Ectodermal cell (in vitro differentiated cells): ENCODE measurements at regions not wholly inside any gene's neighbourhood (a gene's known extent, or its start where the extent isn't known, plus 50 kb on each side); places are given as distances from the start of the nearest gene placed in this dataset.

Experiments
- H3K27ac ChIP-seq: 2 replicates; pipeline ENCODE4 v1.7.0; 2013; ENCODE audit warnings: mild to moderate bottlenecking, low read depth, low read length; ENCODE audit not compliant: insufficient read depth, poor library complexity, severe bottlenecking
- H3K27me3 ChIP-seq: 2 replicates; pipeline ENCODE4 v1.7.0; 2013; ENCODE audit warnings: mild to moderate bottlenecking, low read length; ENCODE audit not compliant: insufficient read depth, control insufficient read depth, poor library complexity, severe bottlenecking
- H3K36me3 ChIP-seq: one replicate; pipeline ENCODE4 v1.7.0; 2013; ENCODE audit warnings: low read length; ENCODE audit not compliant: control insufficient read depth, insufficient read depth
- H3K4me1 ChIP-seq: one replicate; pipeline ENCODE4 v1.7.0; 2013; ENCODE audit warnings: low read length; ENCODE audit not compliant: control insufficient read depth, insufficient read depth
- H3K4me3 ChIP-seq: 2 replicates; pipeline ENCODE4 v1.7.0; 2013; ENCODE audit warnings: low read depth, low read length, control low read depth; ENCODE audit not compliant: insufficient read depth
- H3K9me3 ChIP-seq: 2 replicates; pipeline ENCODE4 v1.7.0; 2013; ENCODE audit warnings: mild to moderate bottlenecking, low read length, moderate library complexity; ENCODE audit not compliant: control insufficient read depth
- WGBS, 2 experiments: methylation state at CpG; one replicate each; pipeline ENCODE4 v1.1.7; 2013; ENCODE audit warnings: missing lambda C conversion rate in 2 of 2; 5-methylcytosine and 5-hydroxymethylcytosine counted together

- Histone ChIP-seq H3K4me1 (no peaks in the 10 kb centered on the region), H3K27me3 (no peaks in the 10 kb centered on the region), H3K4me3 (no peak overlapping the region), H3K27ac (no peak overlapping the region), H3K36me3 (no peaks in the 10 kb centered on the region), H3K9me3 (no peaks in the 10 kb centered on the region)
- 93 to 97% methylated on average over 2 of the region's 2 CpGs for WGBS, 2 experiments
These were observed 60.8 kb upstream of the NUDT12 start for GRCh38 chr5:103623425-103623824.

- H3K27me3 ChIP-seq, result no peaks in the 10 kb centered on the region
- H3K4me3 ChIP-seq, result no peak overlapping the region
- H3K36me3 ChIP-seq, result no peaks in the 10 kb centered on the region
- WGBS, 2 experiments, result 100% methylated on average over 1 of the region's 1 CpG
- H3K9me3 ChIP-seq, result no peaks in the 10 kb centered on the region
- H3K27ac ChIP-seq, result no peak overlapping the region
- H3K4me1 ChIP-seq, result no peaks in the 10 kb centered on the region
These were observed 59.0 kb upstream of the NUDT12 start for GRCh38 chr5:103621548-103621930.

GRCh38 chr5:103620851-103621547 lies 58.4 kb upstream of the NUDT12 start:
- no peaks in the 10 kb centered on the region for H3K4me1 ChIP-seq
- H3K27me3 ChIP-seq, result no peaks in the 10 kb centered on the region
- H3K9me3 ChIP-seq, result no peaks in the 10 kb centered on the region
- no peak overlapping the region for H3K4me3 ChIP-seq
- H3K27ac ChIP-seq, result no peak overlapping the region
- H3K36me3 ChIP-seq, result no peaks in the 10 kb centered on the region
- 95 to 96% methylated on average over 2 of the region's 2 CpGs for WGBS, 2 experiments

- WGBS, 2 experiments, result no CpG with 5 or more reads among the region's 1 CpG
- Histone ChIP-seq H3K36me3 (no peaks in the 10 kb centered on the region), H3K27me3 (no peaks in the 10 kb centered on the region), H3K4me3 (no peak overlapping the region), H3K9me3 (no peaks in the 10 kb centered on the region), H3K4me1 (no peaks in the 10 kb centered on the region), H3K27ac (no peak overlapping the region)
These were observed 55.3 kb upstream of the NUDT12 start for GRCh38 chr5:103617913-103618312.

- Histone ChIP-seq H3K36me3 (no peaks in the 10 kb centered on the region), H3K9me3 (no peaks in the 10 kb centered on the region), H3K4me3 (no peak overlapping the region), H3K4me1 (no peaks in the 10 kb centered on the region), H3K27ac (no peak overlapping the region), H3K27me3 (no peaks in the 10 kb centered on the region)
- 86 to 100% methylated on average over 1 of the region's 1 CpG for WGBS, 2 experiments
These were observed 54.5 kb upstream of the NUDT12 start for GRCh38 chr5:103617090-103617489.

- Histone ChIP-seq H3K4me1 (no peaks in the 10 kb centered on the region), H3K27ac (no peak overlapping the region), H3K9me3 (no peaks in the 10 kb centered on the region), H3K27me3 (no peaks in the 10 kb centered on the region), H3K4me3 (no peak overlapping the region), H3K36me3 (no peaks in the 10 kb centered on the region)
- 67% methylated on average over 1 of the region's 1 CpG; no CpG with 5 or more reads in 1 of the 2 experiments for WGBS, 2 experiments
These were observed 50.0 kb upstream of the NUDT12 start for GRCh38 chr5:103612545-103612944.
